NCI-H2107 (cell line): ENCODE measurements at regions not wholly inside any gene's neighbourhood (a gene's known extent, or its start where the extent isn't known, plus 50 kb on each side); places are given as distances from the start of the nearest gene placed in this dataset.

Experiments used
- DNase-seq: peaks from one replicate; lab custom pipeline; 2025; lab: John Stamatoyannopoulos, UW

DNA sequence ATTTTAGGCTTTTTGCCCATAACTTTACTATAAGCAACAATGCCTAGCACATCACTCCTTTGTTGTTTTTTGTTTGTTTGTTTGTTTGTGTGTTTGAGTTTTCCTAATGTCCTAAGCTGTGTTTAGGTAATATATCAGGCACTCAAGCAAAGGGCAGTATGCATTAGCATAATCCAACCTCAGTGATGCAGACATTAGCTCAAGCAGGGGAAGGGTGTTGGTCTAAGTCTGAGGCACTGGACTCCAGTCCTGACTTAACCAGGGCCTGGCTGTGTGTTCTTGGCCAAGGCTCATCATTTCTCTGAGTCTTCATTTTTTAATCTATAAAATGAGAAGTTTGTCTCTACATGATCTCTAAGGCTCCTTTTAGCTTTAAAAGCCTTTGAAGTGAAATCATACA, 65.9 kb upstream of the RFC3 start:
- DNase-seq, result no peak

DNA sequence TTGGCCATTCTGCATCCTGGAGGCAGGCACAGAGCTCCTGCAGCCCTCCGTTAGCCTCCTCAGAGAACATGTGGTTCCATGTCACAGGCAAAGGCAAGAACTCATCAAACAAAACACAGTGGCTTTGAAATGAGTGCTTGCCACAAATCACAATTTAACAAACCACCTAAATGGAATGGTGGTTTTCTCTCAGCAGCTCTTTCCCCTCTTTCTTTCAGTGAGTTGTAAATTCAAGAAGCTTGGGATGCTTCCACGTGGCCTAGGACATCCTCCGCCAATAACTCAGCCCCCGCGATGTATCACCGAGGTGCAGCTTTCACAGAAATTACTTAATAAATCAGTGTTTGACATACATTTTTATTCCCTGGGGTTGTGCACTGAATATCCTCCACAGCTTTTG, 65.4 kb upstream of the RFC3 start:
- DNase-seq, result no peak

DNA sequence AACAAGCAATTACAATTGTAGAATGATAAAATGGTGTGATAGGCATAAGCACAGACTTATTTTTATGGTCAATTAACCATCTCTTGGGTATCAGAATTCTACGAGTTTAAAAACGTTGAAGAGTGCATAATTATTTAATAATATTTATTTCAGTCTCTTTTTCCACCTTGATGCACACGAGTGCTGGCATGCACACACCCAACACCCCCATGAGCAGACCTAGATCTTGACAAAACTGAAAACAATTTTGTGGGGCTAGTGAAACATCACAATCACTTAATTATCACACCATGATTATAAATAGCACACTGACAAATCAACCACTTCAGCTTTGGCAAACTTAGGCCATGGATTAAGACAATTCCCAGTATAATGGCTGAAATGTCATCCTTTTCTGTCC, 61.0 kb upstream of the RFC3 start:
- DNase-seq, result no peak

DNA sequence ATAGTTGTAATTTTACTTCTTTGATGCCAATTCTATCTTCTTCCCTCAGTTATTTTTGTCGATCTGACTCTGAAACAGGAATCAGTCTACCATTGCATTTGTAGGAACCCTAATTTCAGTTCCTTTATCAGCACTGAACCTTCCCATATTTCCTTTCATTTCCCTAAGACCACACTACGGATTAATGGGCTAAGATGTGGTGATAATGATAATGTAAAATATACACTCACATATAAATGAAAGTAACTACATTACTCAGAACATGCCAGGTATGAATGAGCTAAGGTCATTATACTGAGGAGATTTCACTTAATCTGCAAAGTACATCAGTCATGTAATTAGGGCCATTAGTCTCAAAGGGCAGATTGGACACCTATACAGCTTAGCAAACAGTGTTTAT, 60.2 kb upstream of the RFC3 start:
- DNase-seq, result no peak

DNA sequence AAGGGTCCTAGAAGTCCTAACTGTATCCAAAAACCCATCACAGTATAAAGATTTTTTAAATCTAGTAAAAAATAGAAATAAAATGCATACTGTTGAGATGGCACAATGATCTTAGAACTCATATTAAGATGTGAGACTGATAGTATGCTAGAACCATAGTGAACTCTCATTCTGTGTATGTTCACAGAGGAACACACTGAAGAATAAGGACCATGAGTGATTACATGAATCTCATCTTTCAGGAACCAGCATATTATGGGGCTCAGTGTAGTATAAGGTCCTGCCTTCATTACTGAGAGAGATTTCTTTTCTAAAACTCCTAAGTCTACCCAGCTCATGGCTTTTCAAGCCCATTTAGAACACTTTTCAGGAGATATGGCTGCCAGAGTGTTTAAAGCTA, 59.8 kb upstream of the RFC3 start:
- DNase-seq, result no peak

DNA sequence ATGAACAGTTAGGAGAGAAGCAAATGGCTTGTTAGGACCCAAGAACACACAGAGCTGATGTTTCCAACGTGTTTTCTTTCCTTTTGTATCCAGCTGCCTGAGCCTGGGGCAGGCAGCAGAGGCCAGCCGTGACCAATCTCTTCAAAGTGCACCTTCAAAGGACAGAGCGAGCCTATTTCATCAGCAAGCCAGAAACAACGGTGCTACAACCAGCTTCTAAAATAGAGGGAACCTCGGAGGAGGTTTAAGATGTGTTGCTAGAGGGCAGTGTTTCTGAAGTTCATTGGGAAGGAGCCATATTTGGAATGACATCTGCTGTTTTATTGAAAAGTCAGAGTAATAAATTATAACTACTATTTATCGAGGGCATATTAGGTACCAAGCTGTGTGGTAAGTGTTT, 56.2 kb upstream of the RFC3 start:
- no peak for DNase-seq

DNA sequence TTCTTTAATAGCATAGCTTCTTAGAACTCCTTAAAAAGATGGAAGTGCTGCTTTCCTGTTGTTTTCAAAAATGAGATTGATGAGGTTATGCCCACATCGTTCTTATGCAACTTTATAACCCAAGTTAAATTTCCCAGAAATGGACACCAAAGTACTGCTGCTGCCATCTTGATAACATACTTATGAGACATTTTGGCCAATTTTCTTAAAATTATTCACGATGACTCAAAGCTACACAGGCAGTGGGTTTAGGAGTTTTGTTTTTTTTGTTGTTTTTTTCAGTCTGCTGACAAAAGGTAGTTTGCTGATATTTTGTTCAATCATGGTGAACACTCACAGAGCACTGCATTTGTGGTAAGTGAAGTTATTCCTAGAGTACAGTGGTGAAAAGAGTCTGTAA, 54.9 kb upstream of the RFC3 start:
- no peak for DNase-seq

DNA sequence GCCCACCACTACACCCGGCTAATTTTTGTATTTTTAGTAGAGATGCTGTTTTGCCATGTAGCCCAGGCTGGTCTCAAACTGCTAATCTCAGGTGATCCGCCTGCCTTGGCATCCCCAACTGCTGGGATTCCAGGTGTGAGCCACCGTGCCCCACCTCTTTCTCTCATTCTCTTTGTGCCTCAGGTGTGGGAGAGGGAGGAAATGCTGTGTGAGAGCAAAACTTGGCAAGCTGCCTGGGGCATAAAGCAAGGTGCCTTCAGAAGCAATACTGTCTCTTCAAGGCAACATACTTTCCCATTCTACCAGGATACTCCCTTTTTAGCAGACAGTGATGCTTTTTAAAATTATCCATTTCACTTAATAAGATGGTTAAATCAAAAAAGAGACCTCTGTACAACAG, 53.2 kb upstream of the RFC3 start:
- no peak for DNase-seq

DNA sequence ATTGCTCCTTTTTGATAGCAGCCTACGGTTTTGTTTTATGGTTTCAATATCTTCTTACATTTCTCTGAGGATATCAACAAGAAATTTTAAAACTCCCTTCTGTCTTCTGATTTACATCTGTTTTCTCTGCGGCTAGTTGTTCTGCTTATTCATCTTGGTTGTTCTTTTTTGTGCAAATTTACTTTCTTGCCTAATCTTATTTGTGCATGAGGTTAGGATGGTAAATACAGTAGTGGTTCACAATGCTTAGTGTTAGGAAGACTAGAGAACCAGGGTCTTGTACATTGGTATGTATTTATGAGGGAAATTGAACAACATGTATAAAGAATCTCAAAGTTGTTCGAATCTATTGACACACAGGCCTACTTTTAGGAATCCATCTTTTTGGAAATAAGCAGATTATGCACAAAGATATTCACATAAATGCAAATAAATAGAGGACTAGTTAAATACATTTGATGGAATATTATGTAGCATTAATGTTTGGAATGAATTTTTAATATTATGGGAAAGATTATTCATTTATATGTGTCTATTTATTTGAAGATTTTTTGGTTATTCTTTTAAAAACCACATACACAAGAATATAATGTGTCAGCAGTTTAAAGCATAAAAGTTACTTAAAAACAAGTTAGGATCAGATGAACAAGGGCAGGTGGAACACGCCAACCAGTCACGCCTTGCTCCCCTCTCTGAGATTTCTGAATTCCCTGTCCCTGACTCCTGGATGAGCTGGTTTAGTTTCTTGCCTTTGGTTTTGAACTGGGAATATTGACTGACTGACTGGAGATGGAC, 51.4 kb upstream of the RFC3 start:
- DNase-seq, result no peak

DNA sequence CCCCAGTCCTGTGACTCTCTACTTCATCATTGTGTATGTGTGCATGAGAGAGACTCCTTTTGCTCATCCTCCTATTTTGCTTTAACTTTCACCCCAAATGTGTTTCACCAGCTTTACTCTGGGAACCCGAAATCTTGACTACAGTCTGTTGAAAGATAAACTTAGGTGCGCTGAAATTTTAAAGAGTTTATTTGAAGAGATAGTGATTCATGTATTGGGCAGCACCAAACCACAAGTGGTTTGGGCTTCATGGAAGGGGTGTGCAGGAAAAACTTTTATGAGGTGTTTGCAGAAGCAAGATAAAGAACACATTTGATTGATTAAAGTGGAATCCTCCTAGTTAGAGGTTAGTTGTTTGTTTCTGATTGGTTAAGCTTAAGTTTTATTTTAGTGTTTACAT, 50.8 kb upstream of the RFC3 start:
- no peak for DNase-seq
